DND-41 (cell line): ENCODE measurements at regions not wholly inside any gene's neighbourhood (a gene's known extent, or its start where the extent isn't known, plus 50 kb on each side); places are given as distances from the start of the nearest gene placed in this dataset.
"Not testable (repeated sequence)": the region's sequence is repeated elsewhere in the genome, so short reads cannot be mapped to it uniquely, and the experiment has no call there.

ENCODE experiments used
- EZH2 ChIP-seq: IDR thresholded peaks from 3 replicates; pipeline ENCODE4 v1.6.1; 2012; ENCODE audit warnings: borderline replicate concordance, low read depth, mild to moderate bottlenecking, moderate library complexity, low read length, inconsistent platforms; ENCODE audit not compliant: severe bottlenecking
- TF ChIP-seq, protein P1 (sequence below): IDR thresholded peaks from 2 replicates; pipeline ENCODE4 v1.5.1; 2012; ENCODE audit warnings: borderline replicate concordance, low read length, moderate library complexity, mild to moderate bottlenecking; ENCODE audit not compliant: poor library complexity, severe bottlenecking; ENCODE audit errors: extremely low read depth

- not testable (repeated sequence) for TF ChIP-seq EZH2
- TF ChIP-seq, protein P1, sequence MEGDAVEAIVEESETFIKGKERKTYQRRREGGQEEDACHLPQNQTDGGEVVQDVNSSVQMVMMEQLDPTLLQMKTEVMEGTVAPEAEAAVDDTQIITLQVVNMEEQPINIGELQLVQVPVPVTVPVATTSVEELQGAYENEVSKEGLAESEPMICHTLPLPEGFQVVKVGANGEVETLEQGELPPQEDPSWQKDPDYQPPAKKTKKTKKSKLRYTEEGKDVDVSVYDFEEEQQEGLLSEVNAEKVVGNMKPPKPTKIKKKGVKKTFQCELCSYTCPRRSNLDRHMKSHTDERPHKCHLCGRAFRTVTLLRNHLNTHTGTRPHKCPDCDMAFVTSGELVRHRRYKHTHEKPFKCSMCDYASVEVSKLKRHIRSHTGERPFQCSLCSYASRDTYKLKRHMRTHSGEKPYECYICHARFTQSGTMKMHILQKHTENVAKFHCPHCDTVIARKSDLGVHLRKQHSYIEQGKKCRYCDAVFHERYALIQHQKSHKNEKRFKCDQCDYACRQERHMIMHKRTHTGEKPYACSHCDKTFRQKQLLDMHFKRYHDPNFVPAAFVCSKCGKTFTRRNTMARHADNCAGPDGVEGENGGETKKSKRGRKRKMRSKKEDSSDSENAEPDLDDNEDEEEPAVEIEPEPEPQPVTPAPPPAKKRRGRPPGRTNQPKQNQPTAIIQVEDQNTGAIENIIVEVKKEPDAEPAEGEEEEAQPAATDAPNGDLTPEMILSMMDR, result not testable (repeated sequence)
Observed at GRCh38 chr2:90355546-90355945, 1664.1 kb downstream of the RPIA start.
